OCI-LY1 (cell line): ENCODE measurements at regions not wholly inside any gene's neighbourhood (a gene's known extent, or its start where the extent isn't known, plus 50 kb on each side); places are given as distances from the start of the nearest gene placed in this dataset.

Source experiments
- H2AFZ ChIP-seq: fragments of 200-600 bp; sonication (generic), shearing (Covaris generic); 2 replicates; pipeline ENCODE4 v1.6.0; 2014; ENCODE audit warnings: antibody characterized with exemption, mild to moderate bottlenecking, low read length
- H3F3A ChIP-seq: fragments of 200-600 bp; sonication (generic), shearing (Covaris generic); 2 replicates; pipeline ENCODE4 v1.6.0; 2014; ENCODE audit warnings: mild to moderate bottlenecking, antibody characterized with exemption, low read length, moderate library complexity; ENCODE audit not compliant: insufficient read depth
- H3K27ac ChIP-seq: fragments of 200-600 bp; sonication (generic); 2 replicates; pipeline ENCODE4 v1.5.1; 2014; ENCODE audit warnings: low read length, mixed run types, mild to moderate bottlenecking, low read depth; ENCODE audit not compliant: poor library complexity, severe bottlenecking
- H3K27me3 ChIP-seq: fragments of 200-600 bp; sonication (generic); 2 replicates; pipeline ENCODE4 v1.6.0; 2014; ENCODE audit warnings: antibody characterized with exemption, mild to moderate bottlenecking, low read length, moderate library complexity; ENCODE audit not compliant: insufficient read depth
- H3K36me3 ChIP-seq: fragments of 200-600 bp; sonication (generic); 2 replicates; pipeline ENCODE4 v1.6.1; 2014; ENCODE audit warnings: mild to moderate bottlenecking, antibody characterized with exemption, low read length, moderate library complexity, mixed read lengths; ENCODE audit not compliant: insufficient read depth
- H3K4me1 ChIP-seq: fragments of 200-600 bp; sonication (generic); 2 replicates; pipeline ENCODE4 v1.5.1; 2014; ENCODE audit warnings: mild to moderate bottlenecking, low read length, moderate library complexity; ENCODE audit not compliant: insufficient read depth, severe bottlenecking
- H3K4me2 ChIP-seq: fragments of 200-600 bp; sonication (generic), shearing (Covaris generic); 2 replicates; pipeline ENCODE4 v1.6.1; 2014; ENCODE audit warnings: low read length
- H3K4me3 ChIP-seq: fragments of 200-600 bp; sonication (generic); 2 replicates; pipeline ENCODE4 v1.5.1; 2014; ENCODE audit warnings: low read length, low read depth, mild to moderate bottlenecking, mixed read lengths; ENCODE audit not compliant: poor library complexity, severe bottlenecking
- H3K79me2 ChIP-seq: fragments of 200-600 bp; shearing (Covaris generic); 2 replicates; pipeline ENCODE4 v1.6.1; 2016; ENCODE audit warnings: mixed run types, low read length, mixed read lengths; ENCODE audit not compliant: insufficient read depth
- H3K9ac ChIP-seq: fragments of 200-600 bp; sonication (generic), shearing (Covaris generic); 2 replicates; pipeline ENCODE4 v1.6.1; 2014; ENCODE audit warnings: mild to moderate bottlenecking, low read length, mixed read lengths
- H3K9me2 ChIP-seq: fragments of 200-600 bp; sonication (generic), shearing (Covaris generic); 2 replicates; pipeline ENCODE4 v1.6.1; 2014; ENCODE audit warnings: low read depth, mild to moderate bottlenecking, low read length, mixed read lengths
- H3K9me3 ChIP-seq: fragments of 200-600 bp; shearing (Covaris generic); 2 replicates; pipeline ENCODE4 v1.6.1; 2014; ENCODE audit warnings: low read length, mixed read lengths
- H4K20me1 ChIP-seq: fragments of 200-600 bp; sonication (generic), shearing (Covaris generic); 2 replicates; pipeline ENCODE4 v1.6.0; 2016; ENCODE audit warnings: mild to moderate bottlenecking, low read length; ENCODE audit not compliant: insufficient read depth
- EZH2 ChIP-seq: fragments of 200-600 bp; sonication (generic), shearing (Covaris generic); IDR thresholded peaks from 2 replicates; pipeline ENCODE4 v1.8.0; 2017; ENCODE audit warnings: borderline replicate concordance, mixed run types, mild to moderate bottlenecking, antibody characterized with exemption, low read length, moderate library complexity, mixed read lengths
- TF ChIP-seq, protein P1 (sequence below): fragments of 200-600 bp; sonication (generic), shearing (Covaris generic); IDR thresholded peaks from 2 replicates; pipeline ENCODE4 v1.5.1; 2017; ENCODE audit warnings: mild to moderate bottlenecking, antibody characterized with exemption, low read length, moderate library complexity, mixed read lengths

- TF ChIP-seq, protein P1, sequence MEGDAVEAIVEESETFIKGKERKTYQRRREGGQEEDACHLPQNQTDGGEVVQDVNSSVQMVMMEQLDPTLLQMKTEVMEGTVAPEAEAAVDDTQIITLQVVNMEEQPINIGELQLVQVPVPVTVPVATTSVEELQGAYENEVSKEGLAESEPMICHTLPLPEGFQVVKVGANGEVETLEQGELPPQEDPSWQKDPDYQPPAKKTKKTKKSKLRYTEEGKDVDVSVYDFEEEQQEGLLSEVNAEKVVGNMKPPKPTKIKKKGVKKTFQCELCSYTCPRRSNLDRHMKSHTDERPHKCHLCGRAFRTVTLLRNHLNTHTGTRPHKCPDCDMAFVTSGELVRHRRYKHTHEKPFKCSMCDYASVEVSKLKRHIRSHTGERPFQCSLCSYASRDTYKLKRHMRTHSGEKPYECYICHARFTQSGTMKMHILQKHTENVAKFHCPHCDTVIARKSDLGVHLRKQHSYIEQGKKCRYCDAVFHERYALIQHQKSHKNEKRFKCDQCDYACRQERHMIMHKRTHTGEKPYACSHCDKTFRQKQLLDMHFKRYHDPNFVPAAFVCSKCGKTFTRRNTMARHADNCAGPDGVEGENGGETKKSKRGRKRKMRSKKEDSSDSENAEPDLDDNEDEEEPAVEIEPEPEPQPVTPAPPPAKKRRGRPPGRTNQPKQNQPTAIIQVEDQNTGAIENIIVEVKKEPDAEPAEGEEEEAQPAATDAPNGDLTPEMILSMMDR, result no peak
Observed at GRCh38 chrX:33970028-33970967, 161.8 kb downstream of the FAM47A start.

GRCh38 chrX:33969105-33969504 lies 163.0 kb downstream of the FAM47A start:
- Histone ChIP-seq H3F3A (no peaks in the 10 kb centered on the region), H3K9ac (no peak overlapping the region), H3K4me3 (no peak overlapping the region), H3K4me2 (no peak overlapping the region), H4K20me1 (no peaks in the 10 kb centered on the region), H2AFZ (no peak overlapping the region), H3K36me3 (no peaks in the 10 kb centered on the region), H3K4me1 (no peaks in the 10 kb centered on the region), H3K27me3 (no peaks in the 10 kb centered on the region), H3K27ac (no peak overlapping the region), H3K9me3 (no peaks in the 10 kb centered on the region), H3K79me2 (no peaks in the 10 kb centered on the region), H3K9me2 (no peaks in the 10 kb centered on the region)
- TF ChIP-seq, protein P1, result no peak
- TF ChIP-seq EZH2, result no peak

More at GRCh38 chrX:33970028-33970967, 161.8 kb downstream of the FAM47A start:
- H3K4me3 ChIP-seq, result no peak overlapping the region
- no peak overlapping the region for H3K9ac ChIP-seq
- no peaks in the 10 kb centered on the region for H3K36me3 ChIP-seq
- no peaks in the 10 kb centered on the region for H3K9me2 ChIP-seq
- H2AFZ ChIP-seq, result no peak overlapping the region
- no peaks in the 10 kb centered on the region for H3F3A ChIP-seq
- no peaks in the 10 kb centered on the region for H3K4me1 ChIP-seq
- no peak overlapping the region for H3K4me2 ChIP-seq
- no peaks in the 10 kb centered on the region for H4K20me1 ChIP-seq
- no peaks in the 10 kb centered on the region for H3K79me2 ChIP-seq
- H3K27ac ChIP-seq, result no peak overlapping the region
- no peaks in the 10 kb centered on the region for H3K9me3 ChIP-seq
- no peaks in the 10 kb centered on the region for H3K27me3 ChIP-seq

- Histone ChIP-seq H4K20me1 (no peaks in the 10 kb centered on the region), H3K9me3 (no peaks in the 10 kb centered on the region), H3K4me3 (no peak overlapping the region), H3F3A (no peaks in the 10 kb centered on the region), H3K4me2 (no peak overlapping the region), H3K9ac (no peak overlapping the region), H3K36me3 (no peaks in the 10 kb centered on the region), H3K79me2 (no peaks in the 10 kb centered on the region), H3K4me1 (no peaks in the 10 kb centered on the region), H3K27me3 (no peaks in the 10 kb centered on the region), H3K9me2 (no peaks in the 10 kb centered on the region), H3K27ac (no peak overlapping the region), H2AFZ (no peak overlapping the region)
- TF ChIP-seq, protein P1, result no peak
- TF ChIP-seq EZH2, result no peak
Observed at GRCh38 chrX:33968611-33969010, 163.5 kb downstream of the FAM47A start.
